AG08396 (cell line): ENCODE measurements at regions not wholly inside any gene's neighbourhood (a gene's known extent, or its start where the extent isn't known, plus 50 kb on each side); places are given as distances from the start of the nearest gene placed in this dataset.

Experiments used
- DNase-seq: peaks from one replicate; pipeline ENCODE4 v3.0.0; 2012; ENCODE audit warnings: low spot score, mixed read lengths

- no peak for DNase-seq
Observed at GRCh38 chr2:235170016-235170415, 218.2 kb downstream of the SH3BP4 start.

DNA sequence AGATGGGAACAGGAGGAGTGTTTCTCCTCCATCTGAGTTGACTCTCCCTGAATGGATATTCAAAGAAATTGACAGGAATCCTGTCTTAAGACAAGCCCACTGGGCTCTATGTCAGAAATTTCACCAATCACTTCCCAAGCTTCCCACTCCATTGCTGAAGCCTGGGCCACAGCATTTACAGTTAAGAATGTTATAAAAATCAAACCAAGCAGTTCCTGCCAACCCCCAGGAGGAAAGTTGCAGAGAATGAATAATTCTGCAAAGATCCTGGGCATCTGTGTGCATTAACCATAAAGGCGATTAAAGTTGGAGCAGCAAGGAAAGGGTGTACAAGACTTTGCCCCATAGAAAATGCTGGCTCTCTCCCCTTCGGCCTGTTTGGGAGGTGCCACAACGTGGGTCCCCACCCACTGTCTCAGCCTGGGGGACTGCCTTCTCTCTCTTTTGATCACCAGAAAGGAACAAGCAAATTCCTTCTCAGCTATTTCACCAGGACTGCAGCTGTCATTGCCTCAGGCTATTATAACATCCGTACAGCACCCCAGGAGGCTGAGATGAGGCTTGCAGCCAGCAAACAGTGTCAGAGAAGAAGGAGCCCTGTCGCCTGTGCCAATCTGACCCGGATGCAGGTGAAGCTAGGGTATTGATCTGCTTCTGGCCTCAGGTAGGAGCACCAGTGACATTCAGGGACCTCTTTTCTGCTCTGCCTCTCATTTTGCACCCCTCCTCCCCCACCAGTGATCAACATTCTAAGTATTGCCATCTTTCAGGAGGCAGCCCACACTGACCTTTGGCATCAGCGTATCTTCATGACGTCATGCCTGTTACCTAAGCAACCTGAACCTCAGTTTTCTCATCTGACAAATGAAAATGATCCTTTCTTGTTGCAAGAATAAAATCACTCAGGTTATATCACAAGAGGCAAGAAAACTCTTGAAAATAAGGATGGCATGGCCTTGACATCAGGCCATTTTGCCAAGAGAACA, 219.0 kb downstream of the SH3BP4 start:
- peak; percentile 65 for DNase-seq

DNA sequence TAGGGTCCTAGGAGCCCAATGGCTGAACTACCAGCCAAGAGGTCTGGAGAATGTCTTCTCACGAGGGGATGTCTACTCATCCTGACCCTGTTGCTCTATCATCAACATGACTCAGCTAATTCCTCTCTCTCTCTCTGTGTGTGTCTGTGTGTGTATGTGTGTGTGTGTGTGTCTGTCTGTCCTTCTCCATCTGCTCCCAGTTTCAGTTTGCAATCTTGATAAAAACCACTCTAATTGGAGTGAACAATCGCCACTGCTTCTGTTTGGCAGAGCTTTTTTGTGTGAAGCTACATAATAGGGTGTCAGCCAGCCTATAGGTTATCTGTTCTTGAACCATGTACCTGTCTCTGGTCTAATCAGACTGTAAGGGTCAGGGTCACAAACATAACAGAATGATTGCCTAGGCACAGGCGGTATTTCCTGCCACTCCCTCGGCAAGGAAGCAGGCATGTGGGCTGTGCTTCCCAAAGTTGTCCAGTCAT, 219.8 kb downstream of the SH3BP4 start:
- peak; percentile 38 for DNase-seq

GRCh38 chr2:235180642-235181041, 228.8 kb downstream of the SH3BP4 start:
- no peak for DNase-seq

DNA sequence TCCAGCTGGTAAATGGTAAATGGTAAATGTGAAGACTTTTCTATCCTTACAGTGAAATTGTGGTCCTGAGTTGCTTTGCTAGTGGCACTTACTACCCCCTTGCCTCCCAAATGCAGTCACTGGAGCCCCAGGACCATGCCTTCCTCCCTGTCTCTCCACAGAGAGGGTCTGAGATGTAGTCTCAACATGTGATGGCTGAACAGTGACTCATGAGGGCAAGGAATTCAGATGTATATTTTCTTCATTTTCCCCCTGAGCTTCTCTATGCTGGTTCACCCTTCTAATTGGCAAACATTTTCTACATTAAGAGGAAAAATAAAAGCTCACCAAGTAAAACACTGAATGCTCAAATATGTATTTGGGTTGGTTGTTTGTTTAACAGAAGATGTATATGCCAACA, 232.0 kb downstream of the SH3BP4 start:
- no peak for DNase-seq

- no peak for DNase-seq
Observed at GRCh38 chr2:235187806-235188205, 236.0 kb downstream of the SH3BP4 start.

DNA sequence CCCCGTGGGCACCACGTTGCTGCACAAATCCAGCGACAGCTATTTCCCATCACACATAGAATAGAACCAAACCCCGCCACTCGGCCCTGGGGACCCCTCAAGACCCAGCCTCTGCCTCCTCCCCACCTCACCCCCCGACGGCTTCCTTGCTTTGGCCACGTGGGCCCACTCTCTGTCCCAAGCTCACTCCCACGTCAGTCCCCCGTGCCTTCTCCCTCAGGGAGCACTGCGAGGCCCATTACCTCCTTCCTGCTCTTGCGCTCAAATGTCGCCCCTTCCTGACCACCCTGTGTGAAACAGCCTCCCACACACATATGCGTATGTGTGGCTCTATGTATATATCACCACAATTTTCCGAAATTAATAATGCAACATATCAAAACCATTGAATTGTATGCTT, 239.7 kb downstream of the SH3BP4 start:
- no peak for DNase-seq

DNA sequence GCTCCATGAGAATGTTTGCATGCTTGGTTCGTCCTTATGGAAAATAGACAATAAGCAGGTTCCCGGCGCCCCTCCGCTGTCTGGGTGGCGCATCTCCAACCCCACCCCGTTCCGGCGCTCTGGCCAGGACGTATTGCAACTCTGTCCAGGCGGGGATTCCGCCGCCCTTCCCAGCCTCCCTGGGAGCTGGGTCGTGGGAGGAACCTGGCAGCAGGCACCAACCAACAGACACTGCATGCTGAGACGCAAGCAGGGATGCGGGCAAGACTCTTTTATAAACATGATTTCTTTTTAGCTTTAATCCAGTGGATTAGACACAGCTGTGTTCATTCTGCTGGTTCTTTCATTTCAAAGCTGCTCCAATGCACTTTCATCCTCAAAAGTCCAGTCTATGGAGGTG, 240.2 kb downstream of the SH3BP4 start:
- no peak for DNase-seq

- no peak for DNase-seq
Observed at GRCh38 chr2:235194351-235194750, 242.5 kb downstream of the SH3BP4 start.

DNA sequence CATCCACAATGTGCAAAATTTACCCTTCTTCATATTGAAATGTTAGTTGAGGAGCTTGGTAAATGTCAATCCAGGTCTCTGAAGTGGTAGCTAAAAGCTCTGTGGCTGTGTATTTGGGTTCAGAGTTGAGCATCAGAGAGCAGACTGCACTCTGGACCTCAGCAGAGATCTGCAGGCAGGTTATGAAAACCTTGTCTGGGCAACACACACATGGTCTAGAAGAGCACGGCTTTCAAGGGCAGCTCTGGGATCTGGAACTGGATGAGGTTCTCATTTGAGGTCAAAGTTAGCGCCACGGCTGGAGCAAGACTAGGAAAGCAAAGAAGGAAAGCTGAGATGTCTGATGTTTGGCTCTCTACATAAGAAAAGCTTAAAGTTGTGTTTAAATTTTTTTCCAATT, 243.0 kb downstream of the SH3BP4 start:
- DNase-seq: no peak

DNA sequence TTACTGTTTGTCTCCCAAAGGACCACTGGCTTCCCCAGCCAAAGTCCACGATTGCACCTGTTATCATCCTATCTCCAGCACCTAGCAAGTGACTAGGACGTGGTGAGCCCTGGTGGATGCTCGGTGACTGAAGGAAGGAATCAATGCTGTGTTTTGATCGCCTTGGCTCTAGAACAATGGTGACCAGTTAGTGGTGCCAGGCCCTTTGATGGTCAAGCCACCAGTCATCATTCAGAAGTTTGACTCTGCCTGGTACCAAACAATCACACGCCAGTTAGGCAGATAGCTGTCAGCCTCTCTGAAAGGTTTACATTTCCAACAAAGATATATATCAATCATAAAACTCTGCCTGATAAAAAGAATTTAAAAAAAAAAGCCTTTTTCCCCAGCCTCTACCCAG, 244.1 kb downstream of the SH3BP4 start:
- no peak for DNase-seq

DNA sequence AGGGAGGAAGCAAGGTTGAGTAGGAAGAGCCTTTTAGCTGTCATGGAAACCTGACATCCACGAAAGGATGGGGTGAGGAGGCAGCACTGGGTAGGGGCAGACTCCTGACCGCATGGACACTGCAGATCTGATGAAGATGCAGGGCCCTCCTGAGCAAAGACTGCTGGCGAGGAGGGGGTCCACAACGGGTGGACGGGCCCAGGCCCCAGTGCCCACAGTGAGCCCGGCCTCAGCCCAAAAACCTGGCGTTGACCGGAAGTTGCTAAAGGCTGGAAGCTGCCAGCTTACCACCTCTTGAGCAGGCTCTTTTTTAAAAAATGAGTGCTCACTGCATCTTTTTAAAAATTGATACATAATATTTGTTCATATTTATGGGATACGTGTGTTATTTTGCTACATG, 247.3 kb downstream of the SH3BP4 start:
- DNase-seq: no peak

DNA sequence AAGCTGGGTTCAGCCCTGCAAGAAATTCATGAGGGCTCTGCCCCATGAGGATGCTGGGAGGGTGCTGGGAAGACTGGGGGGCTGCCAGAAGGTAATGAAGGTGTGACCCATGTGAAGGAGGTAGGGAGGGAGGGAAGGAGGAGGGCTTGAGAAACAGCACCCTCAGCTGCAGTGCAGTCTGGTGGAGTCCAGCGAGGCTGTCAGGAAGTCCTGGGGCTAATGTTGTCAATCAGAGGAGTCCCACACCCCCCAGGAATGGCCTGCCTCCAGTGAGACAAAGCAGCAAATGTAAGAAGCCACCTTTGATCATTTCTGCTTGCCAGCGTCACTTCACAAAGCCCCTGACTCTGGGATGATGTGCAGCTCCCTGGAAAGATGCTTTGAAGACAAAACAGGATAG, 248.4 kb downstream of the SH3BP4 start:
- DNase-seq: no peak

DNA sequence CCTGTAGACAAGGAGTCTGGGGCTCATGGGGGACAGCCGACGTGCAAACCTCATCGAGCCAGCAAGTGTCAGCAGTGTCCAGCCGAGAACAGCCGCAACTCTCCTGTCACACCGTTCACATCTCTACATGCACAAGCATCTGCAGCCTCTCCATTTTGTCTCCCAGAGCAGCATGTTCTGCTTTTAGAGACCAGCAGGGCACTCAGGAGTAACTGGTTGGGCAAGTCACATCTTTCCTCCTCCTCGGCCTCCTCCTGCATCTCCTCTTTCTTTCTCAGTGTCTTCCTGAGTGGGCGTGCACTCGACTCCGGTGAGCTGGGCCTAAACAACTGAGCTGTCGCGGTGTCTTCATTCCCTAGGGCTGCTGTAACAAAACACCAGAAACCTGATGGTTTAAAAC, 249.9 kb downstream of the SH3BP4 start:
- DNase-seq: no peak

GRCh38 chr2:235204948-235205347, 253.1 kb downstream of the SH3BP4 start:
- DNase-seq: no peak

GRCh38 chr2:235206399-235206798, 254.6 kb downstream of the SH3BP4 start:
- no peak for DNase-seq

DNA sequence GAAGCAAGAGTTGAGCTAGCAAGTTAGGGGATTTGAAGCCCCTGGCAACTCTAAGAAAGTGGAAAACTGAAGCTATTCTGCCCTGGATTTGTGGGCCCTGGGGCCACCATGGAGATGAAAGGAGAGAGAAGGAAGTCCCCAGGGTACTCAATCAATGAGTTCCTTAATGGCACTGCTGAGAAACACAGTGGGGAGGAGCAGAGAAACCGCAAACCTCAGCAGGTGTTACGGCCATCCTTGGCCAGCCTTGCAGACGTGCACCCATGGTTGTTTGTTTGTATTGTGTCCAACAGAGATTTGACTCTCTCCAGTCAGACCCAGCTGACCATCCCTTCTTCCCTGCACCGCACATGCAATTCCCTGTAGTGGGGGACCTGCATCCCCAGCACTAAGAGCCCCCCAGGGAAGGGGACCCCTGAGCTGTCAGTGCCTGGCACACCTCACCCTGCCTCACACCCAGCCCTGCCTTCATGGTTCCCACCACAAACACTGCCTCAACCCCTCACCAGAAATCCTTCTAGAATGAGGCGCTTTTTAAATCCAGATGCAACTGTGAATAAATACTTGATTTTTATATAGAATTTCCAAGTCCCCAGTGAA, 255.3 kb downstream of the SH3BP4 start:
- no peak for DNase-seq

DNA sequence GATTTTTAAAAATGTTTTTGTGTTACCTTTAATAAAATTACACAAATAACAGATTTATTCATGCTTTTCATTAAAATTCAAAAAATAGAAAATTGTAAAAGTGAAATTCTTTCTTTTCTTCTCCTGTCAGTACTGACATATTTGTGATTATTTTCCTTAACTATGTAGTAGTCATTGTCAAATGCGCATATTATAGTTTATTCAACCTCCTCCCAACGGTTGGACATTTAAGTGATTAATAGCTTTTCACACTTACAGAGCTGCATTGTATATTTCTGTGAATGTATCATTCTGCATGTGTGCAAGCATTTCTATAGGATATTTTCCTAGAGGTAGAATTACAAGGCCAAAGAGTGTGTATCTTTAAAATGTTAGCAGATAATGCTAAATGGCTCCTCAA, 259.2 kb downstream of the SH3BP4 start:
- DNase-seq: no peak

GRCh38 chr2:235212501-235213158, 260.8 kb downstream of the SH3BP4 start:
- no peak for DNase-seq

DNA sequence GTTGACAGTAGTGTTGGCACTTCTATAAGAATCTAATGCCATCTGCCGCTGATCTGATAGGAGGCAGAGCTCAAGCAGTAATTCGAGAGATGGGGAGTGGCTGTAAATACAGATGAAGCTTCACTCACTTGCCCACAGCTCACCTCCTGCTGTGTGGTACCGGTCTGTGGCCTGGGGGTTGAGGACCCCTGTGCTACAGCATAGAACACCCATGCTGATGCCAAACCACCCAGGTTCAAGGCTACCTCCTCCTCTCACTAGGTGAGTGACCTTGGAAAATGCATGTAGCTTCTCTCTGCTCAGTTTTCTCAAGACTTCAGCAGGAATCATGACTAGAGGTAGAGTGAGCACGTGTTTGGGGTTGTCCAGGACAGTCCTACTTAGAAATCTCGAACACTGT, 263.4 kb downstream of the SH3BP4 start:
- DNase-seq: no peak

DNA sequence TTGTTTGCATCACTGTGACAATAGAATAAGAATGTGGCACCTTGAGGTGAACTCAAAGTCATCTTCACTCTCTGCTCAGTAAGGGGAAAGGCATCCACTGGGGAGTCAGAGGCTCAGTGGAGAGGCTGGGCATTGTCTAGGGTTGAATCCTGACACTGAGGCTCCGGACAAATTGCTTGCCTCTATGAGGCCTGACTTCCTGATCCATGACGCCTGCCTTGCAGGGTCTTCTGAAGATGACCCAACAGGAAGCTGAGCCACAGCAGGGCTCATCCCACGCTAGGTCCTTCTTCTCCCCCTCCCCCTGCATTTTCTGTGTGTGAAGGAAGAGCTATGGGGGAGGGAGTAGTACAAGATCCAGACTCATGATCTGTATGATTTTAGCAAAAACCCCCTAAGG, 265.1 kb downstream of the SH3BP4 start:
- no peak for DNase-seq

GRCh38 chr2:235217846-235218245, 266.0 kb downstream of the SH3BP4 start:
- no peak for DNase-seq

GRCh38 chr2:235218486-235218907, 266.7 kb downstream of the SH3BP4 start:
- no peak for DNase-seq
